Mesendoderm (in vitro differentiated cells): ENCODE measurements at regions not wholly inside any gene's neighbourhood (a gene's known extent, or its start where the extent isn't known, plus 50 kb on each side); places are given as distances from the start of the nearest gene placed in this dataset.

Experiments
- DNase-seq: peaks from one replicate; pipeline ENCODE4 v3.0.0; 2013
- H2AK5ac ChIP-seq: 2 replicates; pipeline ENCODE4 v1.6.1; 2013; ENCODE audit warnings: low read length, inconsistent platforms
- H2BK120ac ChIP-seq: 2 replicates; pipeline ENCODE4 v1.6.1; 2013; ENCODE audit warnings: low read depth, mild to moderate bottlenecking, low read length, moderate library complexity, mixed read lengths
- H2BK15ac ChIP-seq: replicated peaks from 2 replicates; pipeline ENCODE4 v1.6.1; 2013; ENCODE audit warnings: low read depth, mild to moderate bottlenecking, moderate library complexity
- H2BK5ac ChIP-seq: 2 replicates; pipeline ENCODE4 v1.6.1; 2013; ENCODE audit warnings: low read length, inconsistent platforms
- H3K18ac ChIP-seq: 2 replicates; pipeline ENCODE4 v1.6.1; 2013; ENCODE audit warnings: mild to moderate bottlenecking, low read length, mixed read lengths
- H3K23ac ChIP-seq: one replicate; pipeline ENCODE4 v1.6.1; 2013; ENCODE audit warnings: low read length
- H3K27ac ChIP-seq: 2 replicates; pipeline ENCODE4 v1.5.1; 2013; ENCODE audit warnings: low read depth, mild to moderate bottlenecking, inconsistent platforms, low read length, moderate library complexity
- H3K27me3 ChIP-seq: 2 replicates; pipeline ENCODE4 v1.6.1; 2013; ENCODE audit warnings: low read length, control low read depth, mild to moderate bottlenecking, inconsistent platforms; ENCODE audit not compliant: insufficient read depth, poor library complexity
- H3K36me3 ChIP-seq: 2 replicates; pipeline ENCODE4 v1.6.1; 2013; ENCODE audit warnings: low read length, inconsistent platforms; ENCODE audit not compliant: control insufficient read depth, insufficient read depth
- H3K4ac ChIP-seq: one replicate; pipeline ENCODE4 v1.6.1; 2013; ENCODE audit warnings: low read depth, mild to moderate bottlenecking, low read length, moderate library complexity
- H3K4me1 ChIP-seq: 2 replicates; pipeline ENCODE4 v1.6.1; 2013; ENCODE audit warnings: low read depth, low read length, inconsistent platforms; ENCODE audit not compliant: control insufficient read depth
- H3K4me2 ChIP-seq: 2 replicates; pipeline ENCODE4 v1.6.1; 2013; ENCODE audit warnings: low read length
- H3K4me3 ChIP-seq: 2 replicates; pipeline ENCODE4 v1.5.1; 2013; ENCODE audit warnings: mild to moderate bottlenecking, low read length
- H3K56ac ChIP-seq: one replicate; pipeline ENCODE4 v1.6.1; 2013; ENCODE audit warnings: low read length
- H3K79me1 ChIP-seq: 2 replicates; pipeline ENCODE4 v1.6.1; 2013; ENCODE audit warnings: low read length, inconsistent platforms
- H3K79me2 ChIP-seq: 2 replicates; pipeline ENCODE4 v1.6.1; 2013; ENCODE audit warnings: mild to moderate bottlenecking, low read length; ENCODE audit not compliant: control insufficient read depth, insufficient read depth
- H3K9ac ChIP-seq: 2 replicates; pipeline ENCODE4 v1.6.1; 2013; ENCODE audit warnings: low read length, inconsistent platforms
- H4K5ac ChIP-seq: one replicate; pipeline ENCODE4 v1.6.1; 2013; ENCODE audit warnings: low read length
- H4K8ac ChIP-seq: one replicate; pipeline ENCODE4 v1.6.1; 2013; ENCODE audit warnings: low read depth, mild to moderate bottlenecking, control low read depth, low read length, moderate library complexity
- WGBS: extraction: QIAGEN DNeasy Blood & Tissue Kit; methylation state at CpG from one replicate; pipeline ENCODE4 v1.1.7; 2013; ENCODE audit warnings: low lambda C conversion rate, missing lambda C conversion rate; ENCODE audit not compliant: insufficient coverage; ENCODE audit errors: extremely low coverage; 5-methylcytosine and 5-hydroxymethylcytosine counted together

DNA sequence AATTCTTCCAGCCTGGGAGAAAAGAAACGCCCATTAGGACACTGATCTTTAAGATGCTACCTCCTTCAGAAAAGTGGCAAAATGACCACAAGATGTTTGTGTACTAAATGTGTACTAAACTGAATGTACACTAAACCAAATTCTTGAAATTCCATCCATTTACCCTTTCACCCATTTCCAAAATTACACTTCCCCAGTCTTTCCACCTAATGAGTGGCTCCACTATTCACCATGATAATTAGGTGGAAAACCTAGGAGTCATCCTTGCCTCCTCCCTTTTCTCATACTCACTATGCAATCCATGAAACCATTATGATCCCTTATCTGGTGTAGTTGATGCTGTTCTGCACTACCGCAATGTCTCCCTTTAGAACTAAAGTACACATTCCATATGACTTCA lies 452.1 kb upstream of the THBS1 start:
- Histone ChIP-seq H3K27ac (no peak overlapping the region), H3K56ac (no peak overlapping the region), H3K27me3 (no peaks in the 10 kb centered on the region), H2AK5ac (no peak overlapping the region), H3K4ac (no peak overlapping the region), H3K79me2 (no peaks in the 10 kb centered on the region), H2BK15ac (no peak overlapping the region), H2BK120ac (no peak overlapping the region), H3K79me1 (no peaks in the 10 kb centered on the region), H3K4me3 (no peak overlapping the region), H2BK5ac (no peak overlapping the region), H3K4me2 (no peak overlapping the region), H3K9ac (no peak overlapping the region), H4K5ac (no peak overlapping the region), H3K36me3 (no peaks in the 10 kb centered on the region), H3K4me1 (no peaks in the 10 kb centered on the region), H3K18ac (no peak overlapping the region), H4K8ac (no peak overlapping the region), H3K23ac (no peak overlapping the region)
- no CpG with 5 or more reads among the region's 2 CpGs for WGBS
- DNase-seq: no peak

GRCh38 chr15:39130556-39131379 lies 450.1 kb upstream of the THBS1 start:
- no peak overlapping the region for H2AK5ac ChIP-seq
- H3K4me1 ChIP-seq: no peaks in the 10 kb centered on the region
- H3K79me2 ChIP-seq: no peaks in the 10 kb centered on the region
- H3K27ac ChIP-seq: no peak overlapping the region
- H3K4me2 ChIP-seq: no peak overlapping the region
- no peak overlapping the region for H2BK15ac ChIP-seq
- H2BK120ac ChIP-seq: no peak overlapping the region
- H3K27me3 ChIP-seq: no peaks in the 10 kb centered on the region
- H3K56ac ChIP-seq: no peak overlapping the region
- no peak overlapping the region for H4K5ac ChIP-seq
- no peaks in the 10 kb centered on the region for H3K36me3 ChIP-seq
- no peak overlapping the region for H3K4me3 ChIP-seq
- H2BK5ac ChIP-seq: no peak overlapping the region
- no peak for DNase-seq
- no CpG with 5 or more reads among the region's 3 CpGs for WGBS
- no peak overlapping the region for H4K8ac ChIP-seq
- H3K4ac ChIP-seq: no peak overlapping the region
- no peak overlapping the region for H3K23ac ChIP-seq
- no peak overlapping the region for H3K9ac ChIP-seq
- H3K79me1 ChIP-seq: no peaks in the 10 kb centered on the region
- H3K18ac ChIP-seq: no peak overlapping the region

- Histone ChIP-seq H3K23ac (no peak overlapping the region), H3K4ac (no peak overlapping the region), H2BK5ac (no peak overlapping the region), H3K27ac (no peak overlapping the region), H3K56ac (no peak overlapping the region), H3K4me2 (no peak overlapping the region), H3K4me1 (no peaks in the 10 kb centered on the region), H2BK15ac (no peak overlapping the region), H4K5ac (no peak overlapping the region), H4K8ac (no peak overlapping the region), H3K4me3 (no peak overlapping the region), H2AK5ac (no peak overlapping the region), H3K36me3 (no peaks in the 10 kb centered on the region), H3K18ac (no peak overlapping the region), H2BK120ac (no peak overlapping the region), H3K27me3 (no peaks in the 10 kb centered on the region), H3K79me2 (no peaks in the 10 kb centered on the region), H3K9ac (no peak overlapping the region), H3K79me1 (no peaks in the 10 kb centered on the region)
- DNase-seq: no peak
- WGBS: no CpG with 5 or more reads among the region's 4 CpGs
Measured at GRCh38 chr15:39131609-39132008, 449.3 kb upstream of the THBS1 start.

GRCh38 chr15:39132070-39132469 lies 448.8 kb upstream of the THBS1 start:
- no CpG with 5 or more reads among the region's 3 CpGs for WGBS
- Histone ChIP-seq H3K9ac (no peak overlapping the region), H3K79me1 (no peaks in the 10 kb centered on the region), H3K4ac (no peak overlapping the region), H4K5ac (no peak overlapping the region), H3K4me3 (no peak overlapping the region), H2BK15ac (no peak overlapping the region), H3K79me2 (no peaks in the 10 kb centered on the region), H2AK5ac (no peak overlapping the region), H3K18ac (no peak overlapping the region), H4K8ac (no peak overlapping the region), H3K27me3 (no peaks in the 10 kb centered on the region), H2BK120ac (no peak overlapping the region), H3K4me1 (no peaks in the 10 kb centered on the region), H3K56ac (no peak overlapping the region), H3K4me2 (no peak overlapping the region), H3K27ac (no peak overlapping the region), H3K36me3 (no peaks in the 10 kb centered on the region), H2BK5ac (no peak overlapping the region), H3K23ac (no peak overlapping the region)
- no peak for DNase-seq

DNA sequence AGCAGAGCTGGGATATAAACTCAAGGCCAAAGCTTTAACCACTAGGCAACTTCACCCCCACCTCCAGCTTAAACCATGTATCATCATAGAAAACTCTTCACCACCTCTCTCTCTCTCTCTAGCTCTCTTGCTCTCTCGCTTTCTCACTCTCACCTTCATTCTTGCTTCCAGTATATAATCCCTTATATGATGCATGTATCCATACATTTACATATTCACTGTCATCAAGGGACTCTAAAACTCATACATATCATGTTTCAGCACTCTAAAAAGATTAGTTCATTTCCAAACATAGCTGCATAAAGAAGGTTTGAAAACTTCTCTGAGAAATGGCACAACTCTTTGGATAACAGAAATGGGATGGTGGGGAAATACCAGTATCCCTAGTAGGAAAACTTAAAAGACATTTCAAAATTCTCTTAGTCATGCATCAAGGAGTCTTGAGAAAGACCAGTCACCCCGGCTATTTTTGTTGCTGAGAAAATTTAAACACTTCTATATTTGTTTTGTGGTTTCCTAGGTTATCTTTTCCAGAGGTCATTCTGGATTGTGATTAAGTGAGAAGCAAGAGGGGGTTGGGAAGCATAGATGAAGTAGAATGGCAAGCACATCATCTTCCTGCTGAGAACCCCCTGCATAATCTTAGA lies 447.8 kb upstream of the THBS1 start:
- Histone ChIP-seq H3K36me3 (no peaks in the 10 kb centered on the region), H2AK5ac (no peak overlapping the region), H3K23ac (no peak overlapping the region), H3K27ac (no peak overlapping the region), H3K79me2 (no peaks in the 10 kb centered on the region), H3K79me1 (no peaks in the 10 kb centered on the region), H3K4ac (no peak overlapping the region), H2BK15ac (no peak overlapping the region), H3K18ac (no peak overlapping the region), H3K4me3 (no peak overlapping the region), H4K8ac (no peak overlapping the region), H3K27me3 (no peaks in the 10 kb centered on the region), H4K5ac (no peak overlapping the region), H3K56ac (no peak overlapping the region), H3K9ac (no peak overlapping the region), H3K4me2 (no peak overlapping the region), H2BK5ac (no peak overlapping the region), H3K4me1 (no peaks in the 10 kb centered on the region), H2BK120ac (no peak overlapping the region)
- no peak for DNase-seq
- WGBS: no CpG with 5 or more reads among the region's 2 CpGs
